ENCODE measurements at regions not wholly inside any gene's neighbourhood (a gene's known extent, or its start where the extent isn't known, plus 50 kb on each side); places are given as distances from the start of the nearest gene placed in this dataset.
"Not testable (repeated sequence)": the region's sequence is repeated elsewhere in the genome, so short reads cannot be mapped to it uniquely, and the experiment has no call there.

GRCh38 chr14:105947599-105947998 is 421.2 kb downstream of the TMEM121 start:
- no peak for DNase-seq (ENCODE audit: low spot score)

- not testable (repeated sequence) for DNase-seq (ENCODE audit: low spot score)
Observed at GRCh38 chr14:105948955-105949354, 422.6 kb downstream of the TMEM121 start.

GRCh38 chr14:105950364-105950892 is 424.0 kb downstream of the TMEM121 start:
- not testable (repeated sequence) for DNase-seq (ENCODE audit: low spot score)

- DNase-seq (ENCODE audit: low spot score): no peak
Observed at GRCh38 chr14:105951399-105951798, 425.0 kb downstream of the TMEM121 start.

GRCh38 chr14:105952222-105952621 is 425.8 kb downstream of the TMEM121 start:
- no peak for DNase-seq (ENCODE audit: low spot score)

- no peak for DNase-seq (ENCODE audit: low spot score)
Observed at GRCh38 chr14:105952826-105953225, 426.4 kb downstream of the TMEM121 start.

GRCh38 chr14:105961625-105962024 is 435.2 kb downstream of the TMEM121 start:
- not testable (repeated sequence) for DNase-seq (ENCODE audit: low spot score)

- no peak for DNase-seq (ENCODE audit: low spot score)
Observed at GRCh38 chr14:105962532-105962931, 436.1 kb downstream of the TMEM121 start.

- no peak for DNase-seq (ENCODE audit: low spot score)
Observed at GRCh38 chr14:105968291-105968690, 441.9 kb downstream of the TMEM121 start.

GRCh38 chr14:105969026-105969425 is 442.6 kb downstream of the TMEM121 start:
- not testable (repeated sequence) for DNase-seq (ENCODE audit: low spot score)

GRCh38 chr14:105970821-105971220 is 444.4 kb downstream of the TMEM121 start:
- not testable (repeated sequence) for DNase-seq (ENCODE audit: low spot score)

GRCh38 chr14:105971593-105972500 is 445.5 kb downstream of the TMEM121 start:
- no peak for DNase-seq (ENCODE audit: low spot score)

- DNase-seq (ENCODE audit: low spot score): peak; percentile 5
Observed at GRCh38 chr14:105974902-105975301, 448.5 kb downstream of the TMEM121 start.

- no peak for DNase-seq (ENCODE audit: low spot score)
Observed at GRCh38 chr14:105978618-105979295, 452.4 kb downstream of the TMEM121 start.

- DNase-seq (ENCODE audit: low spot score): no peak
Observed at GRCh38 chr14:105979446-105979845, 453.1 kb downstream of the TMEM121 start.

- no peak for DNase-seq (ENCODE audit: low spot score)
Observed at GRCh38 chr14:105980224-105980623, 453.8 kb downstream of the TMEM121 start.

- not testable (repeated sequence) for DNase-seq (ENCODE audit: low spot score)
Observed at GRCh38 chr14:105981517-105982302, 455.3 kb downstream of the TMEM121 start.

- DNase-seq (ENCODE audit: low spot score): no peak
Observed at GRCh38 chr14:105982664-105983063, 456.3 kb downstream of the TMEM121 start.

- DNase-seq (ENCODE audit: low spot score): no peak
Observed at GRCh38 chr14:105986894-105987284, 460.5 kb downstream of the TMEM121 start.

GRCh38 chr14:105987563-105987962 is 461.2 kb downstream of the TMEM121 start:
- DNase-seq (ENCODE audit: low spot score): no peak

- no peak for DNase-seq (ENCODE audit: low spot score)
Observed at GRCh38 chr14:105989566-105990302, 463.4 kb downstream of the TMEM121 start.
